ENCODE measurements at regions not wholly inside any gene's neighbourhood (a gene's known extent, or its start where the extent isn't known, plus 50 kb on each side); places are given as distances from the start of the nearest gene placed in this dataset.

DNA sequence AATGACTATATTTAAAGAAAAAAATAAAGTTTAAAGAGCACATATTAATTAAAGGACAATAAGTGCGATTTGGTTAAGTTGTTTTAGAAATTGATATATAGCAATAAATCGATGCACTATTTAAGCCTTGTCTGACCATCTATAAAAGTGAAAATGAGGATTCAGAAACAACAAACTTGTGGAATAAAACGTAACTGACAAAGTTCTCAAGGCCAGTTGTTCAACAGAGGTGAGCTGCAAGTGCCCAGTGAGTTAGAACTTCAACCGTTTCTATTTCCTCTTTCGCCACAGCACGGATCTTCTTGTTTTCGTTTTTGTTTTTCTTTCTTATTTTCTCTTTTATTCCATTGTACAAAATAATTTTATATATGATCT, 724.9 kb upstream of the ARRDC4 start:
- TF ChIP-seq CTCF (IDR thresholded peaks at IDR 0.05) (peak in 1 of 6 experiments; percentile 7), POLR2A (IDR thresholded peaks at IDR 0.05) (no peak)
